ENCODE measurements at regions not wholly inside any gene's neighbourhood (a gene's known extent, or its start where the extent isn't known, plus 50 kb on each side); places are given as distances from the start of the nearest gene placed in this dataset.

GRCh38 chr18:2394684-2395083, 176.6 kb downstream of the METTL4 start:
- TF ChIP-seq CTCF (IDR thresholded peaks at IDR 0.05 in 2 of 3, conservative IDR thresholded peaks at IDR 0.05 in 1 of 3; ENCODE audit: borderline replicate concordance in 1 of 3, insufficient read depth in 1 of 3, low read depth in 2 of 3, low read length in 2 of 3) (no peak), YY1 (IDR thresholded peaks at IDR 0.05; ENCODE audit: extremely low read depth, insufficient replicate concordance, low read depth, low read length) (no peak)
